ENCODE measurements at regions not wholly inside any gene's neighbourhood (a gene's known extent, or its start where the extent isn't known, plus 50 kb on each side); places are given as distances from the start of the nearest gene placed in this dataset.

- peaks cover 0 to 9% of the 10 kb centered on the region in 2 donors for H3K9me3 ChIP-seq (ENCODE audit: control insufficient read depth in 2 of 2, insufficient read depth in 1 of 2, low read depth in 1 of 2, low read length in 1 of 2)
Observed at GRCh38 chr7:118478931-118479330, 254.4 kb downstream of the ANKRD7 start.

GRCh38 chr7:118492466-118492865 lies 268.0 kb downstream of the ANKRD7 start:
- no peaks in the 10 kb centered on the region for H3K27me3 ChIP-seq (ENCODE audit: control insufficient read depth in 3 of 3, insufficient read depth in 3 of 3, low read length in 3 of 3)
- FAIRE-seq, result no peak
- 54 to 82% (median 81%) methylated on average over 5 of the region's 5 CpGs for WGBS, 3 donors
- no peak overlapping the region for H3K4me3 ChIP-seq (ENCODE audit: low read depth in 1 of 3, low read length in 3 of 3)
- H3K4me1 ChIP-seq (ENCODE audit: control insufficient read depth in 3 of 3, insufficient read depth in 2 of 3, low read depth in 1 of 3, low read length in 2 of 3), result no peaks in the 10 kb centered on the region
- DNase-seq, result no peak
- H3K27ac ChIP-seq (ENCODE audit: low read depth in 1 of 3, low read length in 2 of 3), result no peak overlapping the region
- H3K36me3 ChIP-seq (ENCODE audit: control insufficient read depth in 3 of 3, insufficient read depth in 2 of 3, low read depth in 1 of 3, low read length in 3 of 3), result no peaks in the 10 kb centered on the region
- H3K9me3 ChIP-seq (ENCODE audit: control insufficient read depth in 2 of 2, insufficient read depth in 1 of 2, low read depth in 1 of 2, low read length in 1 of 2), result no peaks in the 10 kb centered on the region

More at GRCh38 chr7:118478931-118479330, 254.4 kb downstream of the ANKRD7 start:
- 41 to 53% (median 45%) methylated on average over 2 of the region's 2 CpGs for WGBS, 3 donors
- Histone ChIP-seq H3K27ac (ENCODE audit: low read depth in 1 of 3, low read length in 2 of 3) (no peak overlapping the region), H3K27me3 (ENCODE audit: control insufficient read depth in 3 of 3, insufficient read depth in 3 of 3, low read length in 3 of 3) (no peaks in the 10 kb centered on the region), H3K4me1 (ENCODE audit: control insufficient read depth in 3 of 3, insufficient read depth in 2 of 3, low read depth in 1 of 3, low read length in 2 of 3) (no peaks in the 10 kb centered on the region), H3K4me3 (ENCODE audit: low read depth in 1 of 3, low read length in 3 of 3) (no peak overlapping the region), H3K36me3 (ENCODE audit: control insufficient read depth in 3 of 3, insufficient read depth in 2 of 3, low read depth in 1 of 3, low read length in 3 of 3) (no peaks in the 10 kb centered on the region)
- DNase-seq (no peak), FAIRE-seq (no peak)

- DNase-seq (no peak), FAIRE-seq (no peak)
- no peaks in the 10 kb centered on the region for H3K36me3 ChIP-seq (ENCODE audit: control insufficient read depth in 3 of 3, insufficient read depth in 2 of 3, low read depth in 1 of 3, low read length in 3 of 3)
- H3K27ac ChIP-seq (ENCODE audit: low read depth in 1 of 3, low read length in 2 of 3), result no peak overlapping the region
- H3K4me3 ChIP-seq (ENCODE audit: low read depth in 1 of 3, low read length in 3 of 3), result no peak overlapping the region
- no peaks in the 10 kb centered on the region for H3K4me1 ChIP-seq (ENCODE audit: control insufficient read depth in 3 of 3, insufficient read depth in 2 of 3, low read depth in 1 of 3, low read length in 2 of 3)
- H3K27me3 ChIP-seq (ENCODE audit: control insufficient read depth in 3 of 3, insufficient read depth in 3 of 3, low read length in 3 of 3), result no peaks in the 10 kb centered on the region
- H3K9me3 ChIP-seq (ENCODE audit: control insufficient read depth in 2 of 2, insufficient read depth in 1 of 2, low read depth in 1 of 2, low read length in 1 of 2), result peaks cover 0 to 3% of the 10 kb centered on the region in 2 donors
Observed at GRCh38 chr7:118496138-118496644, 271.7 kb downstream of the ANKRD7 start.

GRCh38 chr7:118502235-118502634 lies 277.7 kb downstream of the ANKRD7 start:
- Histone ChIP-seq H3K27ac (ENCODE audit: low read depth in 1 of 3, low read length in 2 of 3) (no peak overlapping the region), H3K4me3 (ENCODE audit: low read depth in 1 of 3, low read length in 3 of 3) (no peak overlapping the region), H3K4me1 (ENCODE audit: control insufficient read depth in 3 of 3, insufficient read depth in 2 of 3, low read depth in 1 of 3, low read length in 2 of 3) (no peaks in the 10 kb centered on the region), H3K27me3 (ENCODE audit: control insufficient read depth in 3 of 3, insufficient read depth in 3 of 3, low read length in 3 of 3) (no peaks in the 10 kb centered on the region), H3K9me3 (ENCODE audit: control insufficient read depth in 2 of 2, insufficient read depth in 1 of 2, low read depth in 1 of 2, low read length in 1 of 2) (peaks cover 0 to 3% of the 10 kb centered on the region in 2 donors), H3K36me3 (ENCODE audit: control insufficient read depth in 3 of 3, insufficient read depth in 2 of 3, low read depth in 1 of 3, low read length in 3 of 3) (no peaks in the 10 kb centered on the region)
- FAIRE-seq, result no peak
- WGBS, 3 donors, result 50 to 61% (median 50%) methylated on average over 3 of the region's 3 CpGs
- no peak for DNase-seq

- no peaks in the 10 kb centered on the region for H3K9me3 ChIP-seq (ENCODE audit: control insufficient read depth in 2 of 2, insufficient read depth in 1 of 2, low read depth in 1 of 2, low read length in 1 of 2)
- 10 to 62% (median 34%) methylated on average over 2 of the region's 2 CpGs for WGBS, 3 donors
- H3K4me1 ChIP-seq (ENCODE audit: control insufficient read depth in 3 of 3, insufficient read depth in 2 of 3, low read depth in 1 of 3, low read length in 2 of 3), result no peaks in the 10 kb centered on the region
- no peaks in the 10 kb centered on the region for H3K27me3 ChIP-seq (ENCODE audit: control insufficient read depth in 3 of 3, insufficient read depth in 3 of 3, low read length in 3 of 3)
- DNase-seq (no peak), FAIRE-seq (no peak)
- no peak overlapping the region for H3K27ac ChIP-seq (ENCODE audit: low read depth in 1 of 3, low read length in 2 of 3)
- no peak overlapping the region for H3K4me3 ChIP-seq (ENCODE audit: low read depth in 1 of 3, low read length in 3 of 3)
- H3K36me3 ChIP-seq (ENCODE audit: control insufficient read depth in 3 of 3, insufficient read depth in 2 of 3, low read depth in 1 of 3, low read length in 3 of 3), result no peaks in the 10 kb centered on the region
Observed at GRCh38 chr7:118511146-118511545, 286.6 kb downstream of the ANKRD7 start.

- WGBS, 3 donors, result 0 to 54% (median 43%) methylated on average over 1 of the region's 1 CpG
- H3K27me3 ChIP-seq (ENCODE audit: control insufficient read depth in 3 of 3, insufficient read depth in 3 of 3, low read length in 3 of 3), result peaks cover 0 to 3% (median 0%) of the 10 kb centered on the region in 3 donors
- H3K9me3 ChIP-seq (ENCODE audit: control insufficient read depth in 2 of 2, insufficient read depth in 1 of 2, low read depth in 1 of 2, low read length in 1 of 2), result no peaks in the 10 kb centered on the region
- no peak overlapping the region for H3K27ac ChIP-seq (ENCODE audit: low read depth in 1 of 3, low read length in 2 of 3)
- FAIRE-seq (no peak), DNase-seq (no peak)
- H3K4me1 ChIP-seq (ENCODE audit: control insufficient read depth in 3 of 3, insufficient read depth in 2 of 3, low read depth in 1 of 3, low read length in 2 of 3), result no peaks in the 10 kb centered on the region
- no peak overlapping the region for H3K4me3 ChIP-seq (ENCODE audit: low read depth in 1 of 3, low read length in 3 of 3)
- H3K36me3 ChIP-seq (ENCODE audit: control insufficient read depth in 3 of 3, insufficient read depth in 2 of 3, low read depth in 1 of 3, low read length in 3 of 3), result no peaks in the 10 kb centered on the region
Observed at GRCh38 chr7:118517275-118517674, 292.8 kb downstream of the ANKRD7 start.

GRCh38 chr7:118525020-118525419 lies 300.5 kb downstream of the ANKRD7 start:
- H3K27me3 ChIP-seq (ENCODE audit: control insufficient read depth in 3 of 3, insufficient read depth in 3 of 3, low read length in 3 of 3), result no peaks in the 10 kb centered on the region
- H3K27ac ChIP-seq (ENCODE audit: low read depth in 1 of 3, low read length in 2 of 3), result no peak overlapping the region
- no peaks in the 10 kb centered on the region for H3K36me3 ChIP-seq (ENCODE audit: control insufficient read depth in 3 of 3, insufficient read depth in 2 of 3, low read depth in 1 of 3, low read length in 3 of 3)
- H3K4me3 ChIP-seq (ENCODE audit: low read depth in 1 of 3, low read length in 3 of 3), result no peak overlapping the region
- DNase-seq (no peak), FAIRE-seq (no peak)
- H3K4me1 ChIP-seq (ENCODE audit: control insufficient read depth in 3 of 3, insufficient read depth in 2 of 3, low read depth in 1 of 3, low read length in 2 of 3), result no peaks in the 10 kb centered on the region
- H3K9me3 ChIP-seq (ENCODE audit: control insufficient read depth in 2 of 2, insufficient read depth in 1 of 2, low read depth in 1 of 2, low read length in 1 of 2), result no peaks in the 10 kb centered on the region

- Histone ChIP-seq H3K36me3 (ENCODE audit: control insufficient read depth in 3 of 3, insufficient read depth in 2 of 3, low read depth in 1 of 3, low read length in 3 of 3) (no peaks in the 10 kb centered on the region), H3K9me3 (ENCODE audit: control insufficient read depth in 2 of 2, insufficient read depth in 1 of 2, low read depth in 1 of 2, low read length in 1 of 2) (no peaks in the 10 kb centered on the region), H3K4me1 (ENCODE audit: control insufficient read depth in 3 of 3, insufficient read depth in 2 of 3, low read depth in 1 of 3, low read length in 2 of 3) (no peaks in the 10 kb centered on the region), H3K4me3 (ENCODE audit: low read depth in 1 of 3, low read length in 3 of 3) (no peak overlapping the region), H3K27me3 (ENCODE audit: control insufficient read depth in 3 of 3, insufficient read depth in 3 of 3, low read length in 3 of 3) (no peaks in the 10 kb centered on the region), H3K27ac (ENCODE audit: low read depth in 1 of 3, low read length in 2 of 3) (no peak overlapping the region)
- FAIRE-seq (no peak), DNase-seq (no peak)
Observed at GRCh38 chr7:118531566-118531965, 307.1 kb downstream of the ANKRD7 start.

GRCh38 chr7:118559207-118559606 lies 334.7 kb downstream of the ANKRD7 start:
- Histone ChIP-seq H3K4me1 (ENCODE audit: control insufficient read depth in 3 of 3, insufficient read depth in 2 of 3, low read depth in 1 of 3, low read length in 2 of 3) (no peaks in the 10 kb centered on the region), H3K9me3 (ENCODE audit: control insufficient read depth in 2 of 2, insufficient read depth in 1 of 2, low read depth in 1 of 2, low read length in 1 of 2) (peaks cover 0 to 4% of the 10 kb centered on the region in 2 donors), H3K27ac (ENCODE audit: low read depth in 1 of 3, low read length in 2 of 3) (no peak overlapping the region), H3K36me3 (ENCODE audit: control insufficient read depth in 3 of 3, insufficient read depth in 2 of 3, low read depth in 1 of 3, low read length in 3 of 3) (no peaks in the 10 kb centered on the region), H3K27me3 (ENCODE audit: control insufficient read depth in 3 of 3, insufficient read depth in 3 of 3, low read length in 3 of 3) (no peaks in the 10 kb centered on the region), H3K4me3 (ENCODE audit: low read depth in 1 of 3, low read length in 3 of 3) (no peak overlapping the region)
- FAIRE-seq (no peak), DNase-seq (no peak)
- WGBS, 3 donors, result 59 to 80% (median 65%) methylated on average over 1 of the region's 1 CpG

Measured in small intestine (tissue), 7 donors.